ENCODE measurements at regions not wholly inside any gene's neighbourhood (a gene's known extent, or its start where the extent isn't known, plus 50 kb on each side); places are given as distances from the start of the nearest gene placed in this dataset.

GRCh38 chr7:112881-113280 is 79.5 kb upstream of the FAM20C start:
- no peak overlapping the region for H3K4me3 ChIP-seq (ENCODE audit: low read depth, low read length)
- DNase-seq (ENCODE audit: low read depth): no peak

- peak; percentile 60 for DNase-seq (ENCODE audit: low read depth)
- H3K4me3 ChIP-seq (ENCODE audit: low read depth, low read length): no peak overlapping the region
Observed at GRCh38 chr7:115274-115911, 77.0 kb upstream of the FAM20C start.

- DNase-seq (ENCODE audit: low read depth): no peak
- H3K4me3 ChIP-seq (ENCODE audit: low read depth, low read length): no peak overlapping the region
Observed at GRCh38 chr7:116188-116981, 76.0 kb upstream of the FAM20C start.

GRCh38 chr7:117836-118614 is 74.3 kb upstream of the FAM20C start:
- no peak for DNase-seq (ENCODE audit: low read depth)
- H3K4me3 ChIP-seq (ENCODE audit: low read depth, low read length): no peak overlapping the region

- no peak overlapping the region for H3K4me3 ChIP-seq (ENCODE audit: low read depth, low read length)
- DNase-seq (ENCODE audit: low read depth): no peak
Observed at GRCh38 chr7:118615-119391, 73.6 kb upstream of the FAM20C start.

GRCh38 chr7:119392-120163 is 72.8 kb upstream of the FAM20C start:
- DNase-seq (ENCODE audit: low read depth): no peak

GRCh38 chr7:120164-120991 is 72.0 kb upstream of the FAM20C start:
- no peak overlapping the region for H3K4me3 ChIP-seq (ENCODE audit: low read depth, low read length)
- DNase-seq (ENCODE audit: low read depth): no peak

More at GRCh38 chr7:119392-120163, 72.8 kb upstream of the FAM20C start:
- no peak overlapping the region for H3K4me3 ChIP-seq (ENCODE audit: low read depth, low read length)

- DNase-seq (ENCODE audit: low read depth): no peak
- H3K4me3 ChIP-seq (ENCODE audit: low read depth, low read length): no peak overlapping the region
Observed at GRCh38 chr7:121002-121785, 71.2 kb upstream of the FAM20C start.

- DNase-seq (ENCODE audit: low read depth): no peak
- no peak overlapping the region for H3K4me3 ChIP-seq (ENCODE audit: low read depth, low read length)
Observed at GRCh38 chr7:123237-123636, 69.1 kb upstream of the FAM20C start.

- DNase-seq (ENCODE audit: low read depth): no peak
Observed at GRCh38 chr7:124130-124949, 68.0 kb upstream of the FAM20C start.

GRCh38 chr7:125061-125475 is 67.3 kb upstream of the FAM20C start:
- DNase-seq (ENCODE audit: low read depth): no peak
- no peak overlapping the region for H3K4me3 ChIP-seq (ENCODE audit: low read depth, low read length)

More at GRCh38 chr7:124130-124949, 68.0 kb upstream of the FAM20C start:
- no peak overlapping the region for H3K4me3 ChIP-seq (ENCODE audit: low read depth, low read length)

- DNase-seq (ENCODE audit: low read depth): no peak
- H3K4me3 ChIP-seq (ENCODE audit: low read depth, low read length): no peak overlapping the region
Observed at GRCh38 chr7:125661-126060, 66.7 kb upstream of the FAM20C start.

- no peak overlapping the region for H3K4me3 ChIP-seq (ENCODE audit: low read depth, low read length)
- DNase-seq (ENCODE audit: low read depth): no peak
Observed at GRCh38 chr7:126368-126767, 66.0 kb upstream of the FAM20C start.

- no peak for DNase-seq (ENCODE audit: low read depth)
- H3K4me3 ChIP-seq (ENCODE audit: low read depth, low read length): no peak overlapping the region
Observed at GRCh38 chr7:127064-127598, 65.2 kb upstream of the FAM20C start.

- H3K4me3 ChIP-seq (ENCODE audit: low read depth, low read length): no peak overlapping the region
- DNase-seq (ENCODE audit: low read depth): no peak
Observed at GRCh38 chr7:128171-129080, 63.9 kb upstream of the FAM20C start.

All from skeletal muscle cell (primary cell).